ENCODE measurements at regions not wholly inside any gene's neighbourhood (a gene's known extent, or its start where the extent isn't known, plus 50 kb on each side); places are given as distances from the start of the nearest gene placed in this dataset.

- POLR2A ChIA-PET, result no interaction called here
- CTCF ChIA-PET, result no interaction called here
- no peak for DNase-seq (ENCODE audit: extremely low spot score)
- TF ChIP-seq CTCF (IDR thresholded peaks at IDR 0.05; ENCODE audit: control extremely low read depth, extremely low read depth, low read depth, missing control alignments), result no peak
These were observed 50.5 kb upstream of the STC2 start for GRCh38 chr5:173378727-173379126.

All from GM10248 (cell line).